DND-41 (cell line): ENCODE measurements at regions not wholly inside any gene's neighbourhood (a gene's known extent, or its start where the extent isn't known, plus 50 kb on each side); places are given as distances from the start of the nearest gene placed in this dataset.

Experiments
- ATAC-seq: fragments of 200-7000 bp; cut with Tn5 transposase; 3 replicates; pipeline ENCODE4 v1.9.1; 2021; ENCODE audit warnings: low read depth; ENCODE audit not compliant: insufficient read depth
- DNase-seq: peaks from one replicate; pipeline ENCODE4 v3.0.0-alpha.2; 2020
- H2AFZ ChIP-seq: 2 replicates; pipeline ENCODE4 v1.6.0; 2012; ENCODE audit warnings: low read depth, low read length
- H3K27ac ChIP-seq: 2 replicates; pipeline ENCODE4 v1.5.1; 2012; ENCODE audit warnings: low read length, inconsistent platforms
- H3K27me3 ChIP-seq: fragments of 200-600 bp; sonication (generic); 2 replicates; pipeline ENCODE4 v1.6.0; 2012; ENCODE audit warnings: low read length, mild to moderate bottlenecking, inconsistent platforms; ENCODE audit not compliant: insufficient read depth, poor library complexity
- H3K36me3 ChIP-seq: 2 replicates; pipeline ENCODE4 v1.5.1; 2012; ENCODE audit warnings: low read length, inconsistent platforms; ENCODE audit not compliant: insufficient read depth
- H3K4me1 ChIP-seq: 2 replicates; pipeline ENCODE4 v1.5.1; 2012; ENCODE audit warnings: mild to moderate bottlenecking, low read length; ENCODE audit not compliant: insufficient read depth
- H3K4me2 ChIP-seq: 2 replicates; pipeline ENCODE4 v1.6.0; 2012; ENCODE audit warnings: mild to moderate bottlenecking, moderate library complexity, low read length, inconsistent platforms; ENCODE audit not compliant: insufficient read depth
- H3K4me3 ChIP-seq, 2 experiments: fragments of 200-600 bp in 1 of 2; shearing (Covaris generic) in 1 of 2; 2 replicates each; pipeline ENCODE4 v1.5.1; 2012 to 2016; ENCODE audit warnings: inconsistent platforms in 2 of 2, low read length in 2 of 2, mild to moderate bottlenecking in 2 of 2, low read depth in 1 of 2, moderate library complexity in 1 of 2
- H3K79me2 ChIP-seq: 2 replicates; pipeline ENCODE4 v1.6.0; 2012; ENCODE audit warnings: low read length, inconsistent platforms; ENCODE audit not compliant: insufficient read depth
- H3K9ac ChIP-seq: 2 replicates; pipeline ENCODE4 v1.6.0; 2012; ENCODE audit warnings: low read depth, mild to moderate bottlenecking, inconsistent platforms, low read length, moderate library complexity
- H3K9me3 ChIP-seq: 2 replicates; pipeline ENCODE4 v1.5.1; 2012; ENCODE audit warnings: low read length, moderate library complexity, mild to moderate bottlenecking, inconsistent platforms; ENCODE audit not compliant: insufficient read depth, severe bottlenecking
- H4K20me1 ChIP-seq: 2 replicates; pipeline ENCODE4 v1.6.0; 2012; ENCODE audit warnings: low read length; ENCODE audit not compliant: insufficient read depth
- EZH2 ChIP-seq: IDR thresholded peaks from 3 replicates; pipeline ENCODE4 v1.6.1; 2012; ENCODE audit warnings: borderline replicate concordance, low read depth, mild to moderate bottlenecking, moderate library complexity, low read length, inconsistent platforms; ENCODE audit not compliant: severe bottlenecking
- TF ChIP-seq, protein P1 (sequence below): IDR thresholded peaks from 2 replicates; pipeline ENCODE4 v1.5.1; 2012; ENCODE audit warnings: borderline replicate concordance, low read length, moderate library complexity, mild to moderate bottlenecking; ENCODE audit not compliant: poor library complexity, severe bottlenecking; ENCODE audit errors: extremely low read depth

DNA sequence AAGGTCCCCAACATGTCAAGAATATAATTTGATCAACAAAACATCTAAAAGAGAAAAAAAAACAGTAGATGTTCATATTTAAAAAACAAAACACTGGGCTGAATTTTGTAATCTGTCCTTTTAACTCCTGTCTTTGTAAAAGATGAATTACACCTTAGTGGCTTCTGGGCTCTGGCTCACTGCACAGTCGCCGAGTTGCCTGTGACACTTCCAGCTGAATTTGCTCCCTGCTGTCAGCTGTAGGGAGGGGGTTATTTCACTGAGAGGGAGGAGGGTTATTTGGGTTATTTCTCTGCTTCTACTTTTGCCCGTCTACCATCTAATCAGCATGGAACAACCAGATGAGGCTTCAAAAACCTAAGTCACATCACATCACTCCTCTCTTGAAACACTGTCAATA, 193.0 kb upstream of the ZC3H12A start:
- Histone ChIP-seq H3K79me2 (no peaks in the 10 kb centered on the region), H3K36me3 (no peaks in the 10 kb centered on the region), H3K27ac (no peak overlapping the region), H2AFZ (no peak overlapping the region), H3K9me3 (no peaks in the 10 kb centered on the region), H3K4me2 (no peak overlapping the region), H3K27me3 (peaks cover 2% of the 10 kb centered on the region), H4K20me1 (no peaks in the 10 kb centered on the region), H3K4me3 (no peak overlapping the region), H3K4me1 (no peaks in the 10 kb centered on the region), H3K9ac (no peak overlapping the region)
- DNase-seq (no peak), ATAC-seq (no peak)
- TF ChIP-seq, protein P1, sequence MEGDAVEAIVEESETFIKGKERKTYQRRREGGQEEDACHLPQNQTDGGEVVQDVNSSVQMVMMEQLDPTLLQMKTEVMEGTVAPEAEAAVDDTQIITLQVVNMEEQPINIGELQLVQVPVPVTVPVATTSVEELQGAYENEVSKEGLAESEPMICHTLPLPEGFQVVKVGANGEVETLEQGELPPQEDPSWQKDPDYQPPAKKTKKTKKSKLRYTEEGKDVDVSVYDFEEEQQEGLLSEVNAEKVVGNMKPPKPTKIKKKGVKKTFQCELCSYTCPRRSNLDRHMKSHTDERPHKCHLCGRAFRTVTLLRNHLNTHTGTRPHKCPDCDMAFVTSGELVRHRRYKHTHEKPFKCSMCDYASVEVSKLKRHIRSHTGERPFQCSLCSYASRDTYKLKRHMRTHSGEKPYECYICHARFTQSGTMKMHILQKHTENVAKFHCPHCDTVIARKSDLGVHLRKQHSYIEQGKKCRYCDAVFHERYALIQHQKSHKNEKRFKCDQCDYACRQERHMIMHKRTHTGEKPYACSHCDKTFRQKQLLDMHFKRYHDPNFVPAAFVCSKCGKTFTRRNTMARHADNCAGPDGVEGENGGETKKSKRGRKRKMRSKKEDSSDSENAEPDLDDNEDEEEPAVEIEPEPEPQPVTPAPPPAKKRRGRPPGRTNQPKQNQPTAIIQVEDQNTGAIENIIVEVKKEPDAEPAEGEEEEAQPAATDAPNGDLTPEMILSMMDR, result no peak
- no peak for TF ChIP-seq EZH2

DNA sequence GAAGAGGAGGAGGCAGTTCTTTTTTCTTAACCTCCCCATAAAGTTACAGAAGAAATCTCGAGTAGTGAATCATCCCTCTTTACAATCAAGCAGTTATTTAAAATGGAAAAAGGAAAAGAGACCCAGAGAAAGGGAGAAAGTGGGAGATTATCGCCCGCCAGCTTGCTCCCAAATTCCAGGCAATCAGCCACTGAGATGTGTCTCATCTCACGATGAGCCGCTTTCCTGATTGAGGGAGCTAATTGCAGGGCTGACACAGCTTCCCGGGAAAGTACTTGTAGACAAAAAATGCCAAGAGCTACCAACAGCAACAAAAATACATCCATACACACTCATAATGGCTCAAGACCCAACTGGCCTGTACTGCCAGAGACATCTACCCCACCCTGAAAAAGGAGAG, 191.6 kb upstream of the ZC3H12A start:
- ATAC-seq (no peak), DNase-seq (no peak)
- Histone ChIP-seq H3K4me2 (no peak overlapping the region), H4K20me1 (no peaks in the 10 kb centered on the region), H3K27me3 (peaks cover 6% of the 10 kb centered on the region), H3K79me2 (no peaks in the 10 kb centered on the region), H3K4me1 (no peaks in the 10 kb centered on the region), H3K4me3 (no peak overlapping the region), H3K27ac (no peak overlapping the region), H2AFZ (no peak overlapping the region), H3K9me3 (no peaks in the 10 kb centered on the region), H3K36me3 (no peaks in the 10 kb centered on the region), H3K9ac (no peak overlapping the region)
- no peak for TF ChIP-seq EZH2
- TF ChIP-seq, protein P1, result no peak

DNA sequence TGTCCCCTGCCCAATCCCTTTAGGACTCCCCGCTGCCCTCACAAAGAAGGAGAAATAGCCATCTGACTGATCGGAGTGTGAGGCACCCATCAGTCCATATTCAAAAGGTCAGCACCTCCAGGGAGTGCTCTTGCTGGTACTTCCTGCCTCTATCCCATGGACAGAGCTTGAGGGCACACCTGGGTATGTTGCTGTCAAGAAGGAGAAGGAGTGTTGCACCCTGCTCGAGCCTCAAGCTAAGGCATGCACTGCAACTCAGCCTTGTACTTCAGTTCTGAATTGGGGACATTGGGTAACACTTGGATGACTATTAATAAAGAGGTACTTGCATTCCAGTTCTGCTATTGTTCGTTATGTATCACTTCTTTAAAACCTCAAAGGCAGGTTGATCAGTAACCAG, 190.3 kb upstream of the ZC3H12A start:
- ATAC-seq (no peak), DNase-seq (no peak)
- Histone ChIP-seq H3K4me1 (no peaks in the 10 kb centered on the region), H3K4me3 (no peak overlapping the region), H3K9ac (no peak overlapping the region), H4K20me1 (no peaks in the 10 kb centered on the region), H3K4me2 (no peak overlapping the region), H3K79me2 (no peaks in the 10 kb centered on the region), H3K36me3 (no peaks in the 10 kb centered on the region), H2AFZ (no peak overlapping the region), H3K27me3 (peaks cover 3% of the 10 kb centered on the region), H3K9me3 (no peaks in the 10 kb centered on the region), H3K27ac (no peak overlapping the region)
- TF ChIP-seq, protein P1, result no peak
- TF ChIP-seq EZH2, result no peak

DNA sequence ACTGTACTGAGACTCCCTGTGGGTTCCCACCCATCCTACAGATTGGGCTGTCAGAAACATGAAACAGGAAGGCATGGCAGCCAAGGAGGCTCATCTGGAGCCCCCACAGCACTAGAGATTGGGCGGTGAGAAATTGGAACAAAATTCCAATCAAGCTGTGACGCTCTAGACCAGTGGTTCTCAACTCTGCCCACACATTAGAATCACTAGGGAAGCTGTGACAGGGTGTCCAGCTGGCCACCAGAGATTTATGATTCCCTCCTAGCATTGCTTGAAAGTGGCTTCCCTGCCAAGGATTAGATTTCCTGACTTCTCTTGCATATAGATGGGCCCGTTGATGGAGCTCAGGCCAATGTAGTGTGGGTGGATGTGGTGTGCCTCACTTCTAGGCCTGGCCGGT, 187.5 kb upstream of the ZC3H12A start:
- H3K36me3 ChIP-seq, result no peaks in the 10 kb centered on the region
- no peaks in the 10 kb centered on the region for H4K20me1 ChIP-seq
- H3K79me2 ChIP-seq, result no peaks in the 10 kb centered on the region
- H3K4me1 ChIP-seq, result no peaks in the 10 kb centered on the region
- peaks cover 3% of the 10 kb centered on the region for H3K27me3 ChIP-seq
- no peaks in the 10 kb centered on the region for H3K9me3 ChIP-seq
- H3K9ac ChIP-seq, result no peak overlapping the region
- TF ChIP-seq EZH2, result no peak
- TF ChIP-seq, protein P1, result no peak
- no peak overlapping the region for H3K4me2 ChIP-seq
- H2AFZ ChIP-seq, result no peak overlapping the region
- H3K4me3 ChIP-seq, result no peak overlapping the region
- H3K27ac ChIP-seq, result no peak overlapping the region
- ATAC-seq, result no peak
- no peak for DNase-seq
